ENCODE measurements at regions not wholly inside any gene's neighbourhood (a gene's known extent, or its start where the extent isn't known, plus 50 kb on each side); places are given as distances from the start of the nearest gene placed in this dataset.
"Not testable (repeated sequence)": the region's sequence is repeated elsewhere in the genome, so short reads cannot be mapped to it uniquely, and the experiment has no call there.

- no peaks in the 10 kb centered on the region for H3K9me3 ChIP-seq (replicated peaks; ENCODE audit: insufficient read depth, low read length)
Measured at GRCh38 chr16:62261760-62262159, 225.5 kb upstream of the CDH8 start.

GRCh38 chr16:62258931-62259435, 222.7 kb upstream of the CDH8 start:
- DNase-seq; H3K27ac ChIP-seq (ENCODE audit: low read length); H3K4me3 ChIP-seq (ENCODE audit: low read length); H3K27me3 ChIP-seq (replicated peaks; ENCODE audit: insufficient read depth, low read length); H3K79me2 ChIP-seq (ENCODE audit: low read length); H3K9me2 ChIP-seq (replicated peaks; ENCODE audit: insufficient read depth, low read length); H3K9ac ChIP-seq (ENCODE audit: low read length); H3F3A ChIP-seq (ENCODE audit: insufficient read depth, low read length); H3K9me3 ChIP-seq (replicated peaks; ENCODE audit: insufficient read depth, low read length); H3K36me3 ChIP-seq (replicated peaks; ENCODE audit: insufficient read depth, low read length); H3K4me1 ChIP-seq (ENCODE audit: low read length); H2AFZ ChIP-seq (ENCODE audit: low read length); H4K20me1 ChIP-seq (ENCODE audit: insufficient read depth, low read length); H3K4me2 ChIP-seq (ENCODE audit: low read depth, low read length): not testable (repeated sequence)

More at GRCh38 chr16:62261760-62262159, 225.5 kb upstream of the CDH8 start:
- H3K27me3 ChIP-seq (replicated peaks; ENCODE audit: insufficient read depth, low read length): no peaks in the 10 kb centered on the region
- H2AFZ ChIP-seq (ENCODE audit: low read length): no peak overlapping the region
- DNase-seq: no peak
- H3K79me2 ChIP-seq (ENCODE audit: low read length): no peaks in the 10 kb centered on the region
- TF ChIP-seq, protein P1, sequence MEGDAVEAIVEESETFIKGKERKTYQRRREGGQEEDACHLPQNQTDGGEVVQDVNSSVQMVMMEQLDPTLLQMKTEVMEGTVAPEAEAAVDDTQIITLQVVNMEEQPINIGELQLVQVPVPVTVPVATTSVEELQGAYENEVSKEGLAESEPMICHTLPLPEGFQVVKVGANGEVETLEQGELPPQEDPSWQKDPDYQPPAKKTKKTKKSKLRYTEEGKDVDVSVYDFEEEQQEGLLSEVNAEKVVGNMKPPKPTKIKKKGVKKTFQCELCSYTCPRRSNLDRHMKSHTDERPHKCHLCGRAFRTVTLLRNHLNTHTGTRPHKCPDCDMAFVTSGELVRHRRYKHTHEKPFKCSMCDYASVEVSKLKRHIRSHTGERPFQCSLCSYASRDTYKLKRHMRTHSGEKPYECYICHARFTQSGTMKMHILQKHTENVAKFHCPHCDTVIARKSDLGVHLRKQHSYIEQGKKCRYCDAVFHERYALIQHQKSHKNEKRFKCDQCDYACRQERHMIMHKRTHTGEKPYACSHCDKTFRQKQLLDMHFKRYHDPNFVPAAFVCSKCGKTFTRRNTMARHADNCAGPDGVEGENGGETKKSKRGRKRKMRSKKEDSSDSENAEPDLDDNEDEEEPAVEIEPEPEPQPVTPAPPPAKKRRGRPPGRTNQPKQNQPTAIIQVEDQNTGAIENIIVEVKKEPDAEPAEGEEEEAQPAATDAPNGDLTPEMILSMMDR (IDR thresholded peaks at IDR 0.05; ENCODE audit: low read length): no peak
- TF ChIP-seq EZH2 (optimal IDR thresholded peaks at IDR 0.05; ENCODE audit: low read depth, low read length): no peak
- no peak for TF ChIP-seq EZH2phosphoT487 (IDR thresholded peaks at IDR 0.05; ENCODE audit: low read length)
- no peaks in the 10 kb centered on the region for H3K4me1 ChIP-seq (ENCODE audit: low read length)
- no peak overlapping the region for H3K4me3 ChIP-seq (ENCODE audit: low read length)
- H4K20me1 ChIP-seq (ENCODE audit: insufficient read depth, low read length): no peaks in the 10 kb centered on the region
- no peaks in the 10 kb centered on the region for H3F3A ChIP-seq (ENCODE audit: insufficient read depth, low read length)
- H3K4me2 ChIP-seq (ENCODE audit: low read depth, low read length): no peak overlapping the region
- no peak overlapping the region for H3K27ac ChIP-seq (ENCODE audit: low read length)
- no peak overlapping the region for H3K9ac ChIP-seq (ENCODE audit: low read length)
- no peaks in the 10 kb centered on the region for H3K36me3 ChIP-seq (replicated peaks; ENCODE audit: insufficient read depth, low read length)
- H3K9me2 ChIP-seq (replicated peaks; ENCODE audit: insufficient read depth, low read length): no peaks in the 10 kb centered on the region

DNA sequence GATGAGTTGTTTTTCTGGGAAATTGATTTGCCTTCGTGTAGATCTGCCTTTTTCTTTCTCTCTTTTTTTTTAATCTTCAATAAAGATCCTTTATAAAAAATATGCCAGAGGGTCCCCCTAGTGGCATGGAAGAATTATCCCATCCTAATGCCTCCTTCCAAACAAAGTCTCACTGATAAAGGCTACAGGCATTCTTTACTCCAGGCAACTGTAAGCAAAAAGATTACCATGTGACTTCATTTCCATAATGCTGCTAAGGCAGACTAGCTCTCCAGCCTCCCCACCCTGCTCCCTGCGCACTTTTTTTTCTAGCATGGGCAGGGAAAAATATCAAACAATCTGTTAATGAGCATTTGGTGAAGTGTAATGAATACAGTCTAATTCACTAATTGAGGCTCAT, 220.2 kb upstream of the CDH8 start:
- no peak for DNase-seq
- no peak for TF ChIP-seq EZH2phosphoT487 (IDR thresholded peaks at IDR 0.05; ENCODE audit: low read length)
- TF ChIP-seq, protein P1 (IDR thresholded peaks at IDR 0.05; ENCODE audit: low read length): peak; percentile 20
- Histone ChIP-seq H3K79me2 (ENCODE audit: low read length) (no peaks in the 10 kb centered on the region), H2AFZ (ENCODE audit: low read length) (no peak overlapping the region), H3K4me2 (ENCODE audit: low read depth, low read length) (no peak overlapping the region), H3K4me1 (ENCODE audit: low read length) (no peaks in the 10 kb centered on the region), H3K27ac (ENCODE audit: low read length) (no peak overlapping the region), H3K9me2 (replicated peaks; ENCODE audit: insufficient read depth, low read length) (no peaks in the 10 kb centered on the region), H3F3A (ENCODE audit: insufficient read depth, low read length) (no peaks in the 10 kb centered on the region), H3K9me3 (replicated peaks; ENCODE audit: insufficient read depth, low read length) (no peaks in the 10 kb centered on the region), H3K9ac (ENCODE audit: low read length) (no peak overlapping the region), H3K4me3 (ENCODE audit: low read length) (no peak overlapping the region), H4K20me1 (ENCODE audit: insufficient read depth, low read length) (no peaks in the 10 kb centered on the region), H3K27me3 (replicated peaks; ENCODE audit: insufficient read depth, low read length) (no peaks in the 10 kb centered on the region), H3K36me3 (replicated peaks; ENCODE audit: insufficient read depth, low read length) (no peaks in the 10 kb centered on the region)

- no peaks in the 10 kb centered on the region for H3K9me3 ChIP-seq (replicated peaks; ENCODE audit: insufficient read depth, low read length)
- H3K4me2 ChIP-seq (ENCODE audit: low read depth, low read length): no peak overlapping the region
- H3K27ac ChIP-seq (ENCODE audit: low read length): no peak overlapping the region
- H3K4me3 ChIP-seq (ENCODE audit: low read length): no peak overlapping the region
- no peak overlapping the region for H3K9ac ChIP-seq (ENCODE audit: low read length)
- TF ChIP-seq EZH2 (optimal IDR thresholded peaks at IDR 0.05; ENCODE audit: low read depth, low read length) (no peak), EZH2phosphoT487 (IDR thresholded peaks at IDR 0.05; ENCODE audit: low read length) (no peak)
- TF ChIP-seq, protein P1 (IDR thresholded peaks at IDR 0.05; ENCODE audit: low read length): no peak
- no peaks in the 10 kb centered on the region for H4K20me1 ChIP-seq (ENCODE audit: insufficient read depth, low read length)
- no peak for DNase-seq
- no peak overlapping the region for H2AFZ ChIP-seq (ENCODE audit: low read length)
- no peaks in the 10 kb centered on the region for H3K27me3 ChIP-seq (replicated peaks; ENCODE audit: insufficient read depth, low read length)
- no peaks in the 10 kb centered on the region for H3K9me2 ChIP-seq (replicated peaks; ENCODE audit: insufficient read depth, low read length)
- H3K4me1 ChIP-seq (ENCODE audit: low read length): no peaks in the 10 kb centered on the region
- H3K79me2 ChIP-seq (ENCODE audit: low read length): no peaks in the 10 kb centered on the region
- no peaks in the 10 kb centered on the region for H3K36me3 ChIP-seq (replicated peaks; ENCODE audit: insufficient read depth, low read length)
- no peaks in the 10 kb centered on the region for H3F3A ChIP-seq (ENCODE audit: insufficient read depth, low read length)
Measured at GRCh38 chr16:62254847-62255246, 218.6 kb upstream of the CDH8 start.
